Lung (tissue), 11 donors: ENCODE measurements at regions not wholly inside any gene's neighbourhood (a gene's known extent, or its start where the extent isn't known, plus 50 kb on each side); places are given as distances from the start of the nearest gene placed in this dataset.
A peak's percentile ranks its signal among the peaks of the same experiment; 100 is the strongest.

ENCODE experiments used
- ATAC-seq: fragments of 200-7000 bp; cut with Tn5 transposase; one replicate; pipeline ENCODE4 v1.9.1; 2020; ENCODE audit warnings: moderate number of reproducible peaks; ENCODE audit not compliant: insufficient read depth, low FRiP score
- DNase-seq, 3 donors: peaks; one replicate each; pipeline ENCODE4 v3.0.0-alpha.2; 2013 to 2017
- H3K27ac ChIP-seq, 2 donors: one replicate each; pipeline ENCODE4 v1.5.1; 2013; ENCODE audit warnings: mild to moderate bottlenecking in 2 of 2, moderate library complexity in 2 of 2, control low read depth in 1 of 2, inconsistent platforms in 1 of 2, low read depth in 1 of 2, low read length in 1 of 2
- H3K27me3 ChIP-seq, 3 donors: one replicate each; pipeline ENCODE4 v1.5.1; 2013; ENCODE audit warnings: low read length in 2 of 3; ENCODE audit not compliant: control insufficient read depth in 3 of 3, insufficient read depth in 3 of 3
- H3K36me3 ChIP-seq, 4 donors: one replicate each; pipeline ENCODE4 v1.5.1; 2013; ENCODE audit warnings: low read length in 4 of 4, mild to moderate bottlenecking in 1 of 4, moderate library complexity in 1 of 4; ENCODE audit not compliant: control insufficient read depth in 4 of 4, insufficient read depth in 4 of 4
- H3K4me1 ChIP-seq, 5 donors: one replicate each; pipeline ENCODE4 v1.5.1; 2013; ENCODE audit warnings: low read length in 5 of 5, mild to moderate bottlenecking in 2 of 5, moderate library complexity in 1 of 5; ENCODE audit not compliant: control insufficient read depth in 5 of 5, insufficient read depth in 5 of 5
- H3K4me3 ChIP-seq: one replicate; pipeline ENCODE4 v1.5.1; 2013; ENCODE audit warnings: mild to moderate bottlenecking, control low read depth, moderate library complexity
- H3K9ac ChIP-seq, 2 donors: one replicate each; pipeline ENCODE4 v1.5.1; 2013; ENCODE audit warnings: low read length in 2 of 2, control low read depth in 1 of 2; ENCODE audit not compliant: insufficient read depth in 1 of 2
- H3K9me3 ChIP-seq, 4 donors: one replicate each; pipeline ENCODE4 v1.5.1; 2013; ENCODE audit warnings: low read length in 3 of 4, mild to moderate bottlenecking in 1 of 4, moderate library complexity in 1 of 4; ENCODE audit not compliant: control insufficient read depth in 4 of 4, insufficient read depth in 3 of 4
- WGBS, 2 donors: extraction: QIAGEN DNeasy Blood & Tissue Kit; methylation state at CpG; one replicate each; pipeline ENCODE4 v1.1.7; 2013; 5-methylcytosine and 5-hydroxymethylcytosine counted together
- TF ChIP-seq, protein P1 (sequence below): IDR thresholded peaks from 2 replicates; pipeline ENCODE4 v1.5.1; 2012; ENCODE audit warnings: mild to moderate bottlenecking; ENCODE audit errors: control extremely low read depth, extremely low read depth
- donor health status: control.
- donor health status: control.
- donor health status: Bipolar disorder and iron deficiency.
- donor health status: healthy.
- donor health status: DM: yes; HTN: yes; CAD: no.

DNA sequence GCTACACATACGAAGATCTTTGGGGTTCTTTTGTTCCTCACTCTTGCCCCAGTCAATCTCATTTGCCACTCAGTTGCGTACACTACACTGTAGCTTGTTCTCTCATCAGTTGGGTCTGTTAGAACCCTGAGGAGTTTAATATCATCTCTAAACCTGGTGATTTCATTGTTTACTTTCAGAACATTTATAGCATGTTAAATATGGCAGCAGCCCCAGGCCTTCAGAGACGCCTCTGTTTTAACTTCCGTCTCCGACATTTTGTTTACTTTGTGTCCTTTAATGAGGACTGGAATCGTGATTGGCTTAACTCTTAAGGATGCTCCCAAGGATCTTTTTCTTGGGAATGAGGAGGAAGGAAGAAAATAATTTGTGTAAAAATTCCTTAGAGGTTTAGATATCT is 510.1 kb downstream of the NR2F1-AS1 start:
- ATAC-seq, result no peak
- Histone ChIP-seq H3K4me1 (peaks cover 0 to 7% (median 1%) of the 10 kb centered on the region in 5 donors), H3K27ac (no peak overlapping the region), H3K9me3 (no peaks in the 10 kb centered on the region), H3K9ac (no peak overlapping the region), H3K27me3 (no peaks in the 10 kb centered on the region), H3K4me3 (no peak overlapping the region), H3K36me3 (no peaks in the 10 kb centered on the region)
- DNase-seq, result peak; percentile 42 to 86 (median 76)
- TF ChIP-seq, protein P1, sequence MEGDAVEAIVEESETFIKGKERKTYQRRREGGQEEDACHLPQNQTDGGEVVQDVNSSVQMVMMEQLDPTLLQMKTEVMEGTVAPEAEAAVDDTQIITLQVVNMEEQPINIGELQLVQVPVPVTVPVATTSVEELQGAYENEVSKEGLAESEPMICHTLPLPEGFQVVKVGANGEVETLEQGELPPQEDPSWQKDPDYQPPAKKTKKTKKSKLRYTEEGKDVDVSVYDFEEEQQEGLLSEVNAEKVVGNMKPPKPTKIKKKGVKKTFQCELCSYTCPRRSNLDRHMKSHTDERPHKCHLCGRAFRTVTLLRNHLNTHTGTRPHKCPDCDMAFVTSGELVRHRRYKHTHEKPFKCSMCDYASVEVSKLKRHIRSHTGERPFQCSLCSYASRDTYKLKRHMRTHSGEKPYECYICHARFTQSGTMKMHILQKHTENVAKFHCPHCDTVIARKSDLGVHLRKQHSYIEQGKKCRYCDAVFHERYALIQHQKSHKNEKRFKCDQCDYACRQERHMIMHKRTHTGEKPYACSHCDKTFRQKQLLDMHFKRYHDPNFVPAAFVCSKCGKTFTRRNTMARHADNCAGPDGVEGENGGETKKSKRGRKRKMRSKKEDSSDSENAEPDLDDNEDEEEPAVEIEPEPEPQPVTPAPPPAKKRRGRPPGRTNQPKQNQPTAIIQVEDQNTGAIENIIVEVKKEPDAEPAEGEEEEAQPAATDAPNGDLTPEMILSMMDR, result no peak
- WGBS, 2 donors, result 56 to 70% methylated on average over 6 of the region's 6 CpGs

DNA sequence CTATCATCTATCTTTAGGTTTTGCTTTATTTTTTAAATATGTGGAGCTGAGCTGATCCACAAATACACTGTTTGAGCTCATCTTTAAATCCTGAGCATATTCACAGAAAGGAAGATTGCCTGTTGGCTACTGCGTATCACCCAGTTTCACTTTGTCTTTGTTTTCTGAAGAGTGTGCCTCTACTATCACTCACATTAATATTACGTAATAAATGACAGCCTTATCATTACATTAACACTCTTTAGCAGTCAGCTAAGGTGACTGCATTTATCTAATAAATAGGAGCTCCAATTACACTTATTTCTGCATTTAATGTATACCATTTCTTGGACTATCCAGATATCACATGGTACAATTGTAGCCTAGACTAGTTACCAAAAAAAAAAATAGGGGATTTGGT is 511.7 kb downstream of the NR2F1-AS1 start:
- no peak overlapping the region for H3K9ac ChIP-seq
- H3K9me3 ChIP-seq, result no peaks in the 10 kb centered on the region
- H3K4me1 ChIP-seq, result peaks cover 0 to 7% (median 1%) of the 10 kb centered on the region in 5 donors
- H3K36me3 ChIP-seq, result no peaks in the 10 kb centered on the region
- H3K27me3 ChIP-seq, result no peaks in the 10 kb centered on the region
- H3K4me3 ChIP-seq, result no peak overlapping the region
- 86 to 93% methylated on average over 2 of the region's 2 CpGs for WGBS, 2 donors
- TF ChIP-seq, protein P1, result no peak
- DNase-seq (peak in 1 of 3 donors; percentile 25), ATAC-seq (no peak)
- no peak overlapping the region for H3K27ac ChIP-seq

DNA sequence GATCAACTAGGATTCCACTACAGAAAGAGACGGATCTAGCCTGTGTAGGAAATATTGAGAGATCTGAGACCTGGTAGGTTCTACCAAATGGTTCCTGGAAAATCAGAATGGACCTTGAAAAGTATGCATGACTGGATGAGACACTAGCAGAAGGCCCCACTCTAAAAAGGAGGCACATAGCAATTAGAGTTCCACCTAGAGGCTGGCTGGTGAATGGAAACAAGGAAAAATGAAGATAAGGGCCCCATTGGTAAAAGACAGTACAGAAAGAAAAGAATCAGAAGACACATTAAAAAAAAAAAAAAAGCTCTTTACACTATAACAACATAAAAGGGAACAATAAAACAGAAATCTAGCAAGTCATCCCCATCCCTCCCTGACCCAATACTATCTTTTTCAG is 518.5 kb downstream of the NR2F1-AS1 start:
- ATAC-seq (no peak), DNase-seq (no peak)
- H3K36me3 ChIP-seq, result no peaks in the 10 kb centered on the region
- H3K27me3 ChIP-seq, result no peaks in the 10 kb centered on the region
- no peak overlapping the region for H3K27ac ChIP-seq
- 94 to 95% methylated on average over 1 of the region's 1 CpG for WGBS, 2 donors
- TF ChIP-seq, protein P1, result no peak
- no peaks in the 10 kb centered on the region for H3K9me3 ChIP-seq
- no peak overlapping the region for H3K4me3 ChIP-seq
- H3K9ac ChIP-seq, result no peak overlapping the region
- H3K4me1 ChIP-seq, result peaks cover 0 to 11% (median 0%) of the 10 kb centered on the region in 5 donors

- no peak overlapping the region for H3K9ac ChIP-seq
- ATAC-seq, result no peak
- no peaks in the 10 kb centered on the region for H3K27me3 ChIP-seq
- no peaks in the 10 kb centered on the region for H3K36me3 ChIP-seq
- TF ChIP-seq, protein P1, result no peak
- H3K9me3 ChIP-seq, result no peaks in the 10 kb centered on the region
- H3K4me3 ChIP-seq, result no peak overlapping the region
- DNase-seq, result peak in 2 of 3 donors; percentile 46 to 82
- peaks cover 0 to 17% (median 3%) of the 10 kb centered on the region in 5 donors for H3K4me1 ChIP-seq
- H3K27ac ChIP-seq, result no peak overlapping the region
Measured at GRCh38 chr5:93058309-93058708, 522.7 kb downstream of the NR2F1-AS1 start.
